ENCODE measurements at regions not wholly inside any gene's neighbourhood (a gene's known extent, or its start where the extent isn't known, plus 50 kb on each side); places are given as distances from the start of the nearest gene placed in this dataset.
"Not testable (repeated sequence)": the region's sequence is repeated elsewhere in the genome, so short reads cannot be mapped to it uniquely, and the experiment has no call there.

- Histone ChIP-seq H3K4me1 (no peaks in the 10 kb centered on the region), H3K27ac (no peak overlapping the region), H3K27me3 (no peaks in the 10 kb centered on the region), H3K9me3 (no peaks in the 10 kb centered on the region), H3K36me3 (no peaks in the 10 kb centered on the region), H3K4me3 (no peak overlapping the region)
- TF ChIP-seq POLR2A (IDR thresholded peaks at IDR 0.05), result no peak
- no peak for TF ChIP-seq EP300 (IDR thresholded peaks at IDR 0.05; ENCODE audit: low read depth)
- no peak for TF ChIP-seq CTCF (IDR thresholded peaks at IDR 0.05)
- no peak for TF ChIP-seq POLR2AphosphoS5 (IDR thresholded peaks at IDR 0.05)
- intact Hi-C loops (cut with DNase I; ENCODE audit: low total_unique reads), result no loop called here
- WGBS, 2 donors (ENCODE audit: low coverage in 1 of 2), result 100% methylated on average over 1 of the region's 1 CpG
- no peak for DNase-seq
- in situ Hi-C loops (cut with MboI; ENCODE audit: low pct_ligation_motif_present in 1 of 4, low pct_unique_long_range_greater_than_20kb in 1 of 4, low sequenced_read_pairs in 3 of 4), result no loop called here
Observed at GRCh38 chr9:82882138-82882537, 180.8 kb downstream of the RASEF start.

GRCh38 chr9:82882748-82883147 is 180.2 kb downstream of the RASEF start:
- Histone ChIP-seq H3K9me3 (no peaks in the 10 kb centered on the region), H3K36me3 (no peaks in the 10 kb centered on the region), H3K4me1 (no peaks in the 10 kb centered on the region), H3K27me3 (no peaks in the 10 kb centered on the region), H3K27ac (no peak overlapping the region), H3K4me3 (no peak overlapping the region)
- WGBS, 2 donors (ENCODE audit: low coverage in 1 of 2), result 41 to 46% methylated on average over 2 of the region's 2 CpGs
- DNase-seq, result no peak
- intact Hi-C loops (cut with DNase I; ENCODE audit: low total_unique reads), result no loop called here
- TF ChIP-seq EP300 (IDR thresholded peaks at IDR 0.05; ENCODE audit: low read depth) (no peak), POLR2A (IDR thresholded peaks at IDR 0.05) (no peak), POLR2AphosphoS5 (IDR thresholded peaks at IDR 0.05) (no peak)
- in situ Hi-C loops (cut with MboI; ENCODE audit: low pct_ligation_motif_present in 1 of 4, low pct_unique_long_range_greater_than_20kb in 1 of 4, low sequenced_read_pairs in 3 of 4), result no loop called here

- in situ Hi-C loops (cut with MboI; ENCODE audit: low pct_ligation_motif_present in 1 of 4, low pct_unique_long_range_greater_than_20kb in 1 of 4, low sequenced_read_pairs in 3 of 4), result no loop called here
- 89 to 91% methylated on average over 1 to 3 of the region's 3 CpGs for WGBS, 2 donors (ENCODE audit: low coverage in 1 of 2)
Observed at GRCh38 chr9:82883436-82883835, 179.5 kb downstream of the RASEF start.

GRCh38 chr9:82883974-82884373 is 179.0 kb downstream of the RASEF start:
- H3K9me3 ChIP-seq; H3K4me1 ChIP-seq; DNase-seq; H3K27me3 ChIP-seq; H3K4me3 ChIP-seq; H3K27ac ChIP-seq; in situ Hi-C loops (cut with MboI; ENCODE audit: low pct_ligation_motif_present in 1 of 4, low pct_unique_long_range_greater_than_20kb in 1 of 4, low sequenced_read_pairs in 3 of 4); H3K36me3 ChIP-seq; intact Hi-C loops (cut with DNase I; ENCODE audit: low total_unique reads): not testable (repeated sequence)
- WGBS, 2 donors (ENCODE audit: low coverage in 1 of 2), result 70 to 91% methylated on average over 2 to 7 of the region's 7 CpGs

More at GRCh38 chr9:82883436-82883835, 179.5 kb downstream of the RASEF start:
- Histone ChIP-seq H3K27me3 (no peaks in the 10 kb centered on the region), H3K4me1 (no peaks in the 10 kb centered on the region), H3K27ac (no peak overlapping the region), H3K36me3 (no peaks in the 10 kb centered on the region), H3K9me3 (no peaks in the 10 kb centered on the region), H3K4me3 (no peak overlapping the region)
- no peak for TF ChIP-seq POLR2AphosphoS5 (IDR thresholded peaks at IDR 0.05)
- no peak for TF ChIP-seq CTCF (IDR thresholded peaks at IDR 0.05)
- no peak for TF ChIP-seq EP300 (IDR thresholded peaks at IDR 0.05; ENCODE audit: low read depth)
- no peak for TF ChIP-seq POLR2A (IDR thresholded peaks at IDR 0.05)
- no peak for DNase-seq
- intact Hi-C loops (cut with DNase I; ENCODE audit: low total_unique reads), result no loop called here

- DNase-seq, result no peak
- intact Hi-C loops (cut with DNase I; ENCODE audit: low total_unique reads) (no loop called here), in situ Hi-C loops (cut with MboI; ENCODE audit: low pct_ligation_motif_present in 1 of 4, low pct_unique_long_range_greater_than_20kb in 1 of 4, low sequenced_read_pairs in 3 of 4) (no loop called here)
- H3K36me3 ChIP-seq, result no peaks in the 10 kb centered on the region
- no peaks in the 10 kb centered on the region for H3K9me3 ChIP-seq
- H3K4me1 ChIP-seq, result peaks cover 0 to 19% (median 5%) of the 10 kb centered on the region in 4 donors
- H3K27me3 ChIP-seq, result no peaks in the 10 kb centered on the region
- no peak overlapping the region for H3K4me3 ChIP-seq
- WGBS, 2 donors (ENCODE audit: low coverage in 1 of 2), result 84 to 94% methylated on average over 2 to 4 of the region's 4 CpGs
- no peak overlapping the region for H3K27ac ChIP-seq
- no peak for TF ChIP-seq CTCF (IDR thresholded peaks at IDR 0.05)
- TF ChIP-seq POLR2A (IDR thresholded peaks at IDR 0.05), result no peak
- no peak for TF ChIP-seq POLR2AphosphoS5 (IDR thresholded peaks at IDR 0.05)
- TF ChIP-seq EP300 (IDR thresholded peaks at IDR 0.05; ENCODE audit: low read depth), result no peak
Observed at GRCh38 chr9:82890401-82890800, 172.5 kb downstream of the RASEF start.

Data from transverse colon (tissue), 4 donors.